Stomach (tissue), 8 donors: ENCODE measurements at regions not wholly inside any gene's neighbourhood (a gene's known extent, or its start where the extent isn't known, plus 50 kb on each side); places are given as distances from the start of the nearest gene placed in this dataset.

Source experiments
- DNase-seq, 2 donors: peaks; one replicate each; pipeline versions ENCODE4 v3.0.0 to v3.0.0-alpha.2; 2013 to 2019
- H3K27ac ChIP-seq, 5 donors: fragments of 200-600 bp in 4 of 5; sonication (generic) in 4 of 5; one replicate each; pipeline ENCODE4 v1.5.1; 2013 to 2019; ENCODE audit warnings: mild to moderate bottlenecking in 1 of 5, moderate library complexity in 1 of 5
- H3K27me3 ChIP-seq, 3 donors: fragments of 200-600 bp; sonication (generic); one replicate each; pipeline ENCODE4 v1.5.1; 2017 to 2019; ENCODE audit warnings: mixed run types in 1 of 3
- H3K36me3 ChIP-seq, 4 donors: fragments of 200-600 bp; sonication (generic); 1 replicate in 3 of 4; 2 replicates in 1 of 4; pipeline ENCODE4 v1.5.1; 2016 to 2019
- H3K4me1 ChIP-seq, 4 donors: fragments of 200-600 bp; sonication (generic); one replicate each; pipeline ENCODE4 v1.5.1; 2016 to 2019
- H3K4me3 ChIP-seq, 4 donors: fragments of 200-600 bp; sonication (generic) in 3 of 4; one replicate each; pipeline ENCODE4 v1.5.1; 2016 to 2019; ENCODE audit warnings: mild to moderate bottlenecking in 1 of 4
- H3K9me3 ChIP-seq, 4 donors: fragments of 200-600 bp; sonication (generic); one replicate each; pipeline ENCODE4 v1.5.1; 2016 to 2019
- CTCF ChIP-seq, 7 experiments: fragments of 450-650 bp in 4 of 7; fragments of 200-600 bp in 3 of 7; sonication (generic) in 3 of 7; IDR thresholded peaks; one replicate each; pipeline ENCODE4 v1.5.1; 2016 to 2019; ENCODE audit warnings: antibody characterized with exemption in 7 of 7, control low read depth in 2 of 7, mild to moderate bottlenecking in 1 of 7
- EP300 ChIP-seq: sonication (generic); formaldehyde crosslinking; IDR thresholded peaks from one replicate; pipeline ENCODE4 v1.6.1; 2017; ENCODE audit warnings: antibody characterized with exemption
- POLR2A ChIP-seq, 4 donors: fragments of 450-650 bp; IDR thresholded peaks; one replicate each; pipeline ENCODE4 v1.6.1; 2016; ENCODE audit warnings: antibody characterized with exemption in 4 of 4, control low read depth in 2 of 4, mild to moderate bottlenecking in 1 of 4, moderate library complexity in 1 of 4
- POLR2AphosphoS5 ChIP-seq, 3 donors: sonication (generic); formaldehyde crosslinking; IDR thresholded peaks; one replicate each; pipeline ENCODE4 v1.6.1; 2016; ENCODE audit warnings: antibody characterized with exemption in 3 of 3
- WGBS, 5 donors: extraction: QIAGEN DNeasy Blood & Tissue Kit in 3 of 5; methylation state at CpG; one replicate each; pipeline versions ENCODE4 v1.1.5 to v1.1.7; 2013 to 2018; 5-methylcytosine and 5-hydroxymethylcytosine counted together
- intact Hi-C: fragments of 100-400 bp; cut with DNase I; formaldehyde crosslinking; loops from one replicate; pipeline ENCODE4 v1.15.1; 2023; ENCODE audit warnings: low total_unique reads
- donor health status: healthy with polysubstance abuse.
- donor health status: Bipolar disorder and iron deficiency.
- donor health status: healthy.

- DNase-seq: no peak
- Histone ChIP-seq H3K9me3 (no peaks in the 10 kb centered on the region), H3K4me1 (no peaks in the 10 kb centered on the region), H3K36me3 (no peaks in the 10 kb centered on the region), H3K4me3 (no peak overlapping the region), H3K27ac (no peak overlapping the region), H3K27me3 (no peaks in the 10 kb centered on the region)
- TF ChIP-seq CTCF (IDR thresholded peaks at IDR 0.05) (no peak), EP300 (no peak), POLR2A (IDR thresholded peaks at IDR 0.05) (no peak), POLR2AphosphoS5 (IDR thresholded peaks at IDR 0.05) (no peak)
- intact Hi-C loops: no loop called here
- 0 to 23% (median 21%) methylated on average over 1 of the region's 1 CpG for WGBS, 5 donors
These were observed 368.9 kb downstream of the RBM26 start for GRCh38 chr13:79037197-79037596.

- TF ChIP-seq CTCF (IDR thresholded peaks at IDR 0.05) (no peak), POLR2AphosphoS5 (IDR thresholded peaks at IDR 0.05) (no peak), POLR2A (IDR thresholded peaks at IDR 0.05) (no peak), EP300 (no peak)
- intact Hi-C loops: no loop called here
These were observed 371.7 kb downstream of the RBM26 start for GRCh38 chr13:79034341-79034740.

GRCh38 chr13:79030513-79030912 lies 371.6 kb upstream of the OBI1 start:
- WGBS, 5 donors: 47 to 69% (median 60%) methylated on average over 2 of the region's 2 CpGs
- intact Hi-C loops: no loop called here
- no peak for DNase-seq
- Histone ChIP-seq H3K27me3 (no peaks in the 10 kb centered on the region), H3K36me3 (no peaks in the 10 kb centered on the region), H3K27ac (no peak overlapping the region), H3K4me1 (no peaks in the 10 kb centered on the region), H3K9me3 (no peaks in the 10 kb centered on the region), H3K4me3 (no peak overlapping the region)
- TF ChIP-seq EP300 (no peak), POLR2A (IDR thresholded peaks at IDR 0.05) (no peak), POLR2AphosphoS5 (IDR thresholded peaks at IDR 0.05) (no peak), CTCF (IDR thresholded peaks at IDR 0.05) (no peak)

More at GRCh38 chr13:79034341-79034740, 371.7 kb downstream of the RBM26 start:
- H3K9me3 ChIP-seq: no peaks in the 10 kb centered on the region
- no peak overlapping the region for H3K4me3 ChIP-seq
- DNase-seq: no peak
- no peaks in the 10 kb centered on the region for H3K36me3 ChIP-seq
- WGBS, 5 donors: 55 to 64% (median 59%) methylated on average over 7 of the region's 7 CpGs
- no peak overlapping the region for H3K27ac ChIP-seq
- H3K4me1 ChIP-seq: no peaks in the 10 kb centered on the region
- H3K27me3 ChIP-seq: no peaks in the 10 kb centered on the region

- Histone ChIP-seq H3K4me3 (no peak overlapping the region), H3K4me1 (no peaks in the 10 kb centered on the region), H3K9me3 (peaks cover 5 to 35% (median 26%) of the 10 kb centered on the region in 4 donors), H3K27ac (no peak overlapping the region), H3K36me3 (no peaks in the 10 kb centered on the region), H3K27me3 (no peaks in the 10 kb centered on the region)
- TF ChIP-seq POLR2AphosphoS5 (IDR thresholded peaks at IDR 0.05): no peak
- TF ChIP-seq EP300: no peak
- TF ChIP-seq POLR2A (IDR thresholded peaks at IDR 0.05): no peak
- no peak for TF ChIP-seq CTCF (IDR thresholded peaks at IDR 0.05)
- no peak for DNase-seq
- intact Hi-C loops: no loop called here
- WGBS, 5 donors: 0 to 95% (median 26%) methylated on average over 2 of the region's 2 CpGs
These were observed 359.2 kb upstream of the OBI1 start for GRCh38 chr13:79018166-79018565.
